SK-N-SH treated with all-trans-retinoic acid at 6 μM for 48 hours (cell line): ENCODE measurements at regions not wholly inside any gene's neighbourhood (a gene's known extent, or its start where the extent isn't known, plus 50 kb on each side); places are given as distances from the start of the nearest gene placed in this dataset.

Experiments
- ATAC-seq: fragments of 200-7000 bp; cut with Tn5 transposase; 3 replicates; pipeline ENCODE4 v1.9.1; 2020; ENCODE audit warnings: mild to moderate bottlenecking, moderate library complexity
- ARNTL ChIP-seq: fragments of 450-650 bp; formaldehyde crosslinking; IDR thresholded peaks from 2 replicates; pipeline ENCODE4 v1.5.0; 2020; ENCODE audit warnings: low read depth, mild to moderate bottlenecking, moderate library complexity, borderline replicate concordance
- CREB5 ChIP-seq: fragments of 250-450 bp; sonication (Bioruptor Pico); IDR thresholded peaks from 2 replicates; pipeline ENCODE4 v1.5.1; 2020; ENCODE audit warnings: low read depth, mild to moderate bottlenecking, moderate library complexity
- CSDC2 ChIP-seq: fragments of 250-450 bp; sonication (Bioruptor Pico); IDR thresholded peaks from 2 replicates; pipeline ENCODE4 v1.5.0; 2020; ENCODE audit warnings: mild to moderate bottlenecking, moderate library complexity
- CSRNP3 ChIP-seq: fragments of 250-450 bp; sonication (Bioruptor Pico); IDR thresholded peaks from 2 replicates; pipeline ENCODE4 v1.5.1; 2021; ENCODE audit warnings: mild to moderate bottlenecking, moderate library complexity
- ESRRG ChIP-seq: fragments of 250-450 bp; sonication (Bioruptor Pico); IDR thresholded peaks from 2 replicates; pipeline ENCODE4 v1.6.1; 2021; ENCODE audit warnings: mild to moderate bottlenecking
- GLIS3 ChIP-seq: fragments of 250-450 bp; sonication (Bioruptor Pico); IDR thresholded peaks from 2 replicates; pipeline ENCODE4 v1.5.0; 2020; ENCODE audit warnings: mild to moderate bottlenecking, moderate library complexity
- ISL1 ChIP-seq: fragments of 250-450 bp; sonication (Bioruptor Pico); IDR thresholded peaks from 2 replicates; pipeline ENCODE4 v2.1.2; 2022; ENCODE audit warnings: mild to moderate bottlenecking, moderate library complexity
- PATZ1 ChIP-seq: fragments of 250-450 bp; sonication (Bioruptor Pico); IDR thresholded peaks from 2 replicates; pipeline ENCODE4 v1.8.0; 2020; ENCODE audit warnings: mild to moderate bottlenecking, moderate library complexity, borderline replicate concordance
- PPARA ChIP-seq: fragments of 250-450 bp; sonication (Bioruptor Pico); IDR thresholded peaks from 2 replicates; pipeline ENCODE4 v1.5.0; 2020; ENCODE audit warnings: mild to moderate bottlenecking, borderline replicate concordance
- RARB ChIP-seq: fragments of 250-450 bp; sonication (Bioruptor Pico); IDR thresholded peaks from 2 replicates; pipeline ENCODE4 v1.8.0; 2021; ENCODE audit warnings: mild to moderate bottlenecking, moderate library complexity
- TCF4 ChIP-seq: fragments of 250-450 bp; sonication (Bioruptor Pico); IDR thresholded peaks from 2 replicates; pipeline ENCODE4 v1.8.0; 2021; ENCODE audit warnings: mild to moderate bottlenecking, moderate library complexity, borderline replicate concordance
- TOX ChIP-seq: fragments of 250-450 bp; sonication (Bioruptor Pico); IDR thresholded peaks from 2 replicates; pipeline ENCODE4 v1.8.0; 2021; ENCODE audit warnings: mild to moderate bottlenecking, moderate library complexity, borderline replicate concordance
- TSHZ2 ChIP-seq: fragments of 250-450 bp; sonication (Bioruptor Pico); IDR thresholded peaks from 2 replicates; pipeline ENCODE4 v1.5.0; 2020; ENCODE audit warnings: mild to moderate bottlenecking, moderate library complexity
- ZC3H10 ChIP-seq: fragments of 250-450 bp; sonication (Bioruptor Pico); IDR thresholded peaks from 2 replicates; pipeline ENCODE4 v1.5.1; 2021; ENCODE audit warnings: mild to moderate bottlenecking, moderate library complexity
- ZFP30 ChIP-seq: fragments of 450-650 bp; formaldehyde crosslinking; IDR thresholded peaks from 2 replicates; pipeline ENCODE4 v1.5.0; 2022; ENCODE audit warnings: mild to moderate bottlenecking, moderate library complexity
- ZNF565 ChIP-seq: fragments of 450-650 bp; formaldehyde crosslinking; conservative IDR thresholded peaks from 2 replicates; pipeline ENCODE4 v1.5.0; 2020; ENCODE audit warnings: low read depth, mild to moderate bottlenecking, moderate library complexity
- ZNF70 ChIP-seq: fragments of 450-650 bp; formaldehyde crosslinking; IDR thresholded peaks from 2 replicates; pipeline ENCODE4 v1.5.0; 2020; ENCODE audit warnings: mild to moderate bottlenecking, moderate library complexity

GRCh38 chrX:21295246-21295820 is 78.9 kb upstream of the CNKSR2 start:
- ATAC-seq: no peak
- TF ChIP-seq ZC3H10 (CRISPR knock-in tag) (no peak), PPARA (CRISPR knock-in tag) (no peak), CSDC2 (CRISPR knock-in tag) (no peak)
- TF ChIP-seq, all 23 proteins: peak for 0

- no peak for ATAC-seq
- TF ChIP-seq ESRRG (CRISPR knock-in tag) (no peak), TOX (CRISPR knock-in tag) (no peak), TSHZ2 (CRISPR knock-in tag) (no peak), ISL1 (no peak), ZNF565 (CRISPR knock-in tag) (no peak)
Measured at GRCh38 chrX:21305799-21306336, 68.3 kb upstream of the CNKSR2 start.

GRCh38 chrX:21319323-21319722 is 54.9 kb upstream of the CNKSR2 start:
- TF ChIP-seq PPARA (CRISPR knock-in tag): no peak
- TF ChIP-seq TCF4: no peak
- no peak for TF ChIP-seq GLIS3 (CRISPR knock-in tag)
- no peak for TF ChIP-seq CSDC2 (CRISPR knock-in tag)
- no peak for TF ChIP-seq TSHZ2 (CRISPR knock-in tag)
- no peak for TF ChIP-seq ISL1
- TF ChIP-seq ARNTL (CRISPR knock-in tag): no peak
- no peak for TF ChIP-seq TOX (CRISPR knock-in tag)
- no peak for TF ChIP-seq CSRNP3
- no peak for TF ChIP-seq ZFP30
- no peak for TF ChIP-seq CREB5 (CRISPR knock-in tag)
- no peak for TF ChIP-seq ZNF70 (CRISPR knock-in tag)
- no peak for TF ChIP-seq RARB (CRISPR knock-in tag)
- no peak for TF ChIP-seq ESRRG (CRISPR knock-in tag)
- no peak for TF ChIP-seq PATZ1 (CRISPR knock-in tag)
- TF ChIP-seq, all 23 proteins: peak for 0
- no peak for ATAC-seq
